HPDE6-E6E7 (cell line): ENCODE measurements at regions not wholly inside any gene's neighbourhood (a gene's known extent, or its start where the extent isn't known, plus 50 kb on each side); places are given as distances from the start of the nearest gene placed in this dataset.
A peak's percentile ranks its signal among the peaks of the same experiment; 100 is the strongest.

ENCODE experiments used
- DNase-seq: peaks from one replicate; pipeline ENCODE4 v3.0.0; 2011; ENCODE audit warnings: missing footprints; ENCODE audit errors: extremely low spot score

GRCh38 chr6:132868057-132868456, 53.7 kb downstream of the RPS12 start:
- no peak for DNase-seq

- DNase-seq = no peak
Observed at GRCh38 chr6:132872923-132873322, 58.6 kb downstream of the RPS12 start.

GRCh38 chr6:132877003-132877402, 62.6 kb downstream of the RPS12 start:
- DNase-seq = no peak

- peak; percentile 21 for DNase-seq
Observed at GRCh38 chr6:132887204-132887603, 72.8 kb downstream of the RPS12 start.

GRCh38 chr6:132888701-132889100, 74.3 kb downstream of the RPS12 start:
- DNase-seq = no peak

- no peak for DNase-seq
Observed at GRCh38 chr6:132892929-132893771, 78.8 kb downstream of the RPS12 start.

- DNase-seq = no peak
Observed at GRCh38 chr6:132893772-132894490, 79.6 kb downstream of the RPS12 start.

GRCh38 chr6:132898376-132898775, 84.0 kb downstream of the RPS12 start:
- no peak for DNase-seq

- DNase-seq = no peak
Observed at GRCh38 chr6:132900849-132901248, 86.5 kb downstream of the RPS12 start.

GRCh38 chr6:132902901-132903300, 88.5 kb downstream of the RPS12 start:
- DNase-seq = no peak

GRCh38 chr6:132907231-132907630, 92.9 kb downstream of the RPS12 start:
- DNase-seq = no peak

- peak; percentile 60 for DNase-seq
Observed at GRCh38 chr6:132907914-132908313, 93.5 kb downstream of the RPS12 start.

GRCh38 chr6:132909742-132910141, 95.4 kb downstream of the RPS12 start:
- DNase-seq = no peak

GRCh38 chr6:132910759-132911158, 96.4 kb downstream of the RPS12 start:
- no peak for DNase-seq

GRCh38 chr6:132919045-132919860, 104.9 kb downstream of the RPS12 start:
- no peak for DNase-seq

- DNase-seq = no peak
Observed at GRCh38 chr6:132927713-132928112, 113.3 kb downstream of the RPS12 start.

GRCh38 chr6:132929141-132929540, 114.8 kb downstream of the RPS12 start:
- no peak for DNase-seq

- no peak for DNase-seq
Observed at GRCh38 chr6:132931313-132931712, 116.9 kb downstream of the RPS12 start.

GRCh38 chr6:132931936-132932514, 117.7 kb downstream of the RPS12 start:
- no peak for DNase-seq

GRCh38 chr6:132932588-132932987, 118.2 kb downstream of the RPS12 start:
- DNase-seq = no peak

GRCh38 chr6:132933090-132933489, 118.7 kb downstream of the RPS12 start:
- DNase-seq = no peak

- DNase-seq = no peak
Observed at GRCh38 chr6:132934496-132934895, 120.1 kb downstream of the RPS12 start.
